DMS114 treated with DMSO at 0.1 percent for 48 hours (cell line): ENCODE measurements at regions not wholly inside any gene's neighbourhood (a gene's known extent, or its start where the extent isn't known, plus 50 kb on each side); places are given as distances from the start of the nearest gene placed in this dataset.

Experiments used
- DNase-seq: peaks from one replicate; lab custom pipeline; 2025; ENCODE audit not compliant: unreplicated experiment; lab: John Stamatoyannopoulos, UW

DNA sequence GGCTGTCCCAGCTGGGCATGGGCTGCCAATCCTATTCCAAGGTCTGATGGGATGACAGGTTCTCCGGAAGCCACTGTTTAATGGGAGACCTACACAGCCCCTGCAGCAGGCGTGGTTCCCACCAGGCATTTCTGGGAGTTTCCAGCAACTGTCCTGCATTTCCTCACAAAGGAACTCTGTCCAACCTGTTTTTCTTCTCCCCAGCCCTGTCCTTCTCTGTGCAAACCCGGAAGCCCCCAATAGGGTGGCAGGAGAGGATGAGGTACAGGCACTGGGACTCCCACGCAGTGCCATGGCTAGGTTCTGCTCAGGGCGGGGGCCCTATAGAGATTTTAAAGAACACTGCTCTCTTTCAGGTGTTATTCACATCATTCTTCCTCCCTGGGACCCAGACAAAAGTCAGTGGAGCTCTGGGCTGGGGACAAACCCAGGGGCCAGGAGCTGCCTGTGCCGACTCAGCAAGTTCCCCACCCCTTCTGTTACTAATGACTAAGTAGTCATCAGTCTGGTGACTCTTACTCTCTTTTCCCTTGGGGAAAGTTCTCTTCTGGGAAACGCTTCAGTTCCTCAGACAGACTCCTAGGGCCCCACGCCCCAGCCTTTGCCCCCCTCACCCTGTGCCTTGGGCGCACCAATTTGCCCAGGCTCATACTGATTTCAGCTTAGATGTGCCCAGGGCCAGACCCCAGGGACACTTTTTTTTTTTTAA, 97.7 kb downstream of the CD47 start:
- no peak for DNase-seq

GRCh38 chr3:107990926-107991325, 99.9 kb downstream of the CD47 start:
- DNase-seq: no peak

GRCh38 chr3:107990433-107990832, 100.4 kb downstream of the CD47 start:
- DNase-seq: no peak

DNA sequence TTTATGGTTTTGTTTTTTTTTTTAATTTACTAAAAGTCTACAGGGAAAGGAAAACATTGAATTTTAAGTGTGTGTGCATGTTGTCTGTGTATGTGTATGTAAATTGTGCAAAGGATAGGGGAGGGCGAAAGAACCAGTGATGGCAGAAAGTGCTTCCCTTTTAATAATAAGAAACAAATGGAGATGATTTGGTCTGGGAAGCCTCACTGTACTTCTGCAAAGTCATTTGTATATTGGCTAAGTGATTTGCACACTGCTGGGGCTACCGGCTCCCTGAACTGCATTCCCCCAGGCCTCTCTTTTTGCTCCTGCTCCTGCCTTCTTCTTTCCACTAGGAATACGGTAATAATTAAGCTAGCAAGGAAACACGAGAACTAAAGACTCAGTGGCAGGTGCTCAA, 101.2 kb downstream of the CD47 start:
- no peak for DNase-seq

DNA sequence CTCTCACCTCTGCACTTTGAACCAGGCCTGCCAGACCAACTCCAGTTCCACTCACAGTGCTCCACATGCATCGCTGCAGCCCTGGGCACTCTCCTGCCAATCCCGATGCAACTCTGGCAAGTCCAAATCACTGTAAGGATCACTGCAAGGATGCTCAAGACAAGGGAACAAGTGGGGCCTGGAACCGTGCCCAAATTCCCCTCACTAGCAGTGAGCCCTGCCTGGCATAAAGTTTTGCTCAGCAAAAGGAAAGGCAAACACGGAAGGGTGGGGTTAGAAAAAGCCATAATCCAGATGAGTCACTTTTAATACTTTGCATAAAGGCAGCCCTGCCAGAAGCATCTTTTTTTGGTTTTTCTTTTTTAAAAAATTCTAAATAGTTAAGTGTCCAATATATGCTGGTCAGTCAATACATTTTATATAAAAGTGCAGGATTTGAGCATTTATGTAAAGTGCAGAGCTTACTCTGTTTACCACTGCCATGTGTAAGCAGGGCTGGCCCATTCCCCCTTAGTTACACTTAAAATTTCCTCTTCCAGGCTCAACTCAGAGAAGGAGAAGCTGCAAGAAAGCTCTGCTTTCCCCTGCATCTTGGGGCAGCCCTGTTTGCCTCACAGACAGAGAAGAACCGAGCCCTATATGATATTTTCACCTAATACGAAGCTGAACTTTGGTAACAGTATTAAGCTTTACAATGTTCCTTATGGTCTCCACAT, 102.2 kb downstream of the CD47 start:
- no peak for DNase-seq

GRCh38 chr3:107987036-107987939, 103.5 kb downstream of the CD47 start:
- no peak for DNase-seq

GRCh38 chr3:107986505-107986904, 104.3 kb downstream of the CD47 start:
- DNase-seq: no peak

- DNase-seq: no peak
Measured at GRCh38 chr3:107985496-107985895, 105.3 kb downstream of the CD47 start.

DNA sequence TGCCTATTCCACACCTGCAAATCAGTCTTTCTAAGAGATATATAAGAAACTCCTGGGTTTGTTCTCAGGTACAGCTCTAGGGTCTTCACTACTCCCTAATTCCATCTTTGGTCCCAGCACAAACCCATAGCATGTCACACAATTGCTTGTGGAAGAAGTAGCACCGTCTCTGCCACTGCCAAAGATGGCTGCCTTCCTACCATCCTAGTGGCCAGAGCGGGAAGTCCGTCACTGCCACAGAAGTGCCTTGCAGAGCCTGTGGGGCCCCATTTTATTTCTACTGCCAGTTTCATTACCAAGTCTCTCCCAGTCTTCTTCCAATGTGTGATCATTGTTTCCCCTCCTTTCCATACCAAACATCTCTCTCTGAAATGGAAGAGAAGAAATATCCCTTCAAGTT, 107.6 kb downstream of the CD47 start:
- no peak for DNase-seq

DNA sequence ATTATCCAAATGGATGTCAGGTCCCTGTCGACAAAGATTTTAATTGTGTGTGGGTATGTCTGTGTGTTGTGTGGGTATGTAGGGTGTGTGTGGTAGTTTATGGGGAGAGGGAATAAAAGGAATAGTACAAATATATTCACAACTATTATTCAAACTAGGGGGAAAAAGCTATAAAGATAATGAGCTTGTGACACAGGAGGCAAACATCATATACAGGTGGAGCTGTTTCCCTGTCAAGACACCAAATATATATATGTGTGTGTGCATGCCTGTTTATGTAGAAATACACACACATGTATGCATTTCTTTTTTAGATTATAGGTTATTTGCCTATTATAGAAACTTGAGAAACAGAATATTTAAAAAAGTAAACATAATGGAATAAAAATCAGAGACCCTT, 108.7 kb downstream of the CD47 start:
- no peak for DNase-seq

GRCh38 chr3:107981471-107982111, 109.2 kb downstream of the CD47 start:
- no peak for DNase-seq

- no peak for DNase-seq
Measured at GRCh38 chr3:107979538-107979937, 111.3 kb downstream of the CD47 start.

GRCh38 chr3:107978131-107979055, 112.4 kb downstream of the CD47 start:
- no peak for DNase-seq

DNA sequence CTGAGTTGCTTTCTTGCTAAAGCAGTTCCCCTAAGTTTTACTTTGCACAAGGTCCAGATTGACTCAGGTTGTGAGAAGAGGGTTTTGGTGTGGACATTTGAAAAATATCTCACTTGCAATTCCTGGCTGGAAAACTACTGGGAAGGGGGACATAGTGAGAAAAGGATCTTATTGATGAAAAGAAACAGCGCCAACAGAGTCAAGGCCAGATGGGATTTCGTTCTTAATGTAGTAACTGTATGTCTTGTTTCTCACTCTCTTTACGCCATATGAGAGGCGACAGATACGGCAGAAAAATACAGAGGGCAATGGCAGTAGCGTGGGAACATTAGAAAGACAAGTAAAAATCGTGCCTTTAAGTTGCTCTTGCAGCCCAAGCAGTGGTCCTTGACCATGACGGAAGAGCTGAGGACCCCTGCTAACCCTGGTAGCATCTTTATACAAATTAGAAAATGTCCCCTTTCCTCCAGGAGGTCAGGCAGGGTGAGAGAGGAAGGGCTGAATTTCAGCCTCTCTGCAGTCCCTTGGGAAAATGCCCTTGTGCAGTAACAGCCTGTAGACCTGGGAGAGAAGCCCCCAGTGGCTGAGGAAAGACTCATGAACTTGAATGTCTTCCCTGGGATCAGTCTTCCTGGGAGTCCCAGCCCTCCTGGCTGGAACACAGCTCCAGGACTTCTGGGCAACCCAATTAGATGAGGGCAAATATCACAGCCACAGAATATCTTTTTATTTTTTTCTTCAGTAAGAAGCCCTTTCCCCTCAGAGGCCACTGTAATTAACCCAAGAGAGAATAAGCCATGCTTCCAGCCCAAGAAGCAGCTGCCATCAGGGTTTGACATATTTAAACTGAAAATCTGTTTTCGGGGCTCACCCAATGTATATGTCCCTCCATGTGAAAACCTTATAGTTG, 113.4 kb downstream of the CD47 start:
- no peak for DNase-seq

DNA sequence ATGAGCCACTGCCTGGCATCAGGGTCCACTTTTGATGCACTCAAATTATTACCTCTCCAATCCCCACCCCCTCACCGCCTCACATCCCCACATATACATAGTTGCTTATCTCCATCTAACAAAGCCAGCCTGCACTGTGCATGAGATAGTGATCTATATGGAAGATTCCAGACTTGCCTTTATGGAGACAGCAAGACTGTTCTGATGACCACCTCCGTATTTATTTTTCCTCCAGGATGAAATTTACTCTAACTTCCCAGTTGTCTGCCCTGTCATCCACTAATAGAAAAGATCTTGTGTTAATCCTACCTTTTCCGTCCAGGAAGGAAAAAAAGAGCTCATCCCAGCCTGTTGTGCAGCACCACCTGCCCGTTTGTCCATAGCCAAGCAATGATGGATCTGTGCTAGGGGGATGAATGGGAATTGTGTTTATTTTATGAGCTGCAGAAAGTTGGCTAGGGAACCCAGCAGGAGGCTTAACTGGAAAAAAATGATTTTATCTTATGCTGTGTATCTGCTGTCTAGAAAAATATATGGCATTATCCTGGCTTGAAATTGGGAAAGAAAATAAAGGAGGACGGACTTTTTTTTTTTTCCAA, 114.5 kb downstream of the CD47 start:
- no peak for DNase-seq

GRCh38 chr3:107975529-107976201, 115.2 kb downstream of the CD47 start:
- DNase-seq: no peak

DNA sequence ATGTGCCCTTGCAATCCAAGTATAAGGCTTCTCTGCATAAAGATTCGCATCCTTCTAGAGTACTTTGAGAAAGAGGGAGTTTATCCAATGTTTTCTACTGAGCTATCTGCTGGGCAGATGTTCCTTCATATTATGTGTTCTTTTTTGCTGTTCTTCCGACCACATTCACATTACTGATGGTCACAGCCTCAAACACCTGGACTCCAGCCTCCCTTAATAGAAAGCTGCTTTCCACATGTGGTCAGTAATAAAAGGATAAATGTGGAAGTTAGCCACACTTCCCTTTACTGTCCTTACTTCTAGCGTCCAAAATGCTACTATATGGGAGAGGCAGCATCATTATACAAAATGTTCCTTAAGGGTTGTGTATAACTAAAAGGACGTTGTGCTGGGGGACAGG, 116.9 kb downstream of the CD47 start:
- no peak for DNase-seq

GRCh38 chr3:107973152-107973551, 117.7 kb downstream of the CD47 start:
- no peak for DNase-seq
